Suprapubic skin (tissue), 4 donors: ENCODE measurements at regions not wholly inside any gene's neighbourhood (a gene's known extent, or its start where the extent isn't known, plus 50 kb on each side); places are given as distances from the start of the nearest gene placed in this dataset.

ENCODE experiments used
- POLR2A ChIP-seq, 2 donors: fragments of 450-650 bp; IDR thresholded peaks; one replicate each; pipeline ENCODE4 v1.6.1; 2017; ENCODE audit warnings: antibody characterized with exemption in 2 of 2, mild to moderate bottlenecking in 2 of 2, moderate library complexity in 2 of 2
- POLR2AphosphoS5 ChIP-seq, 3 donors: sonication (generic); formaldehyde crosslinking; IDR thresholded peaks; one replicate each; pipeline ENCODE4 v1.6.1; 2017; ENCODE audit warnings: antibody characterized with exemption in 3 of 3

DNA sequence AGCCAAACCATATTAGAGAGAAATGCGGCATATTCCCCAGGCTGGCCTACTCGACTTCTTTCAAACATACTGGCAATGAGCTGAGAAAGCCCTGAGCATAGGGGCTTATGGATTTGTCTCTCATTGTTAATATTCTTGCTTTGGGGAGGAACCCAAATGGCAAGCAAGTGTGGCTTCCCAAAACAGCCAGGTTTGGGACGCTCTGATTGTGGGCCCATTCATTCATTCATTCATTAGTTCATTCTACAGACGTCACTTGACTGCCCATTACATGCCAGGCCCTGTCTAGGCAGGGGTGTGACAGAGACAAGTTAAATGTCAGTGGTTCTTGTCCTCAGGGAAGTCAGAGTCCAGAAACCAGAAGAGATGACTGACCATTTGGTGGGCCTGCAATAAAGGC is 77.4 kb upstream of the THBS1 start:
- TF ChIP-seq POLR2AphosphoS5 (IDR thresholded peaks at IDR 0.05) (no peak), POLR2A (IDR thresholded peaks at IDR 0.05) (no peak)
